GM12891 (cell line): ENCODE measurements at regions not wholly inside any gene's neighbourhood (a gene's known extent, or its start where the extent isn't known, plus 50 kb on each side); places are given as distances from the start of the nearest gene placed in this dataset.

ENCODE experiments used
- PAX5 ChIP-seq: IDR thresholded peaks from 2 replicates; pipeline ENCODE4 v1.6.1; 2011; ENCODE audit warnings: low read length, moderate library complexity, mild to moderate bottlenecking; ENCODE audit not compliant: insufficient read depth, severe bottlenecking
- POLR2A ChIP-seq: IDR thresholded peaks from 2 replicates; pipeline ENCODE4 v1.6.1; 2011; ENCODE audit warnings: low read depth, low read length, control low read depth
- POLR2AphosphoS5 ChIP-seq: IDR thresholded peaks from 2 replicates; pipeline ENCODE4 v1.6.1; 2011; ENCODE audit warnings: low read depth, low read length, control low read depth
- TAF1 ChIP-seq: IDR thresholded peaks from 2 replicates; pipeline ENCODE4 v1.6.1; 2011; ENCODE audit warnings: low read depth, low read length, control low read depth

GRCh38 chr4:158341896-158342295 is 131.6 kb downstream of the TMEM144 start:
- TF ChIP-seq POLR2A (no peak), POLR2AphosphoS5 (no peak), TAF1 (no peak), PAX5 (no peak)
